G401.6 (cell line): ENCODE measurements at regions not wholly inside any gene's neighbourhood (a gene's known extent, or its start where the extent isn't known, plus 50 kb on each side); places are given as distances from the start of the nearest gene placed in this dataset.
A peak's percentile ranks its signal among the peaks of the same experiment; 100 is the strongest.
"Not testable (repeated sequence)": the region's sequence is repeated elsewhere in the genome, so short reads cannot be mapped to it uniquely, and the experiment has no call there.

Experiments
- FAIRE-seq: peaks from 2 replicates; lab custom pipeline; 2012; peaks lifted over from hg19 to GRCh38; lab: Jason Lieb, UNC

DNA sequence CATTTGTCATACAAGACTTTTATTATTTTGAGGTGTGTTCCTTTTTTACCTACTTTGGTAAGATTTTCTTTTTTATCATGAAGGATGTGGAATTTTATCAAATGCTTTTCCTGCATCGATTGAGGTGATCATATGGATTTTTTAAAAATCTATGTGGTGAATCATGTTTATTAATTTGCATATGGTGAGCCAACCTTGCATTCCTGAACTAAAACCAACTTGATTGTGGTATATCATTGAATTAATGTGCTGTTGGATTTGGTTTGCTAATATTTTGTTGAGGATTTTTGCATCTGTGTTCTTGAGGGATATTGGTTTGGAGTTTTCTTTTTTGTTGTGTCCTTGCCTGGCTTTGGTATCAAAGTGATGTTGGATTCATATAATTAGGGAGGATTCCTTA is 848.1 kb upstream of the EYS start:
- no peak for FAIRE-seq

DNA sequence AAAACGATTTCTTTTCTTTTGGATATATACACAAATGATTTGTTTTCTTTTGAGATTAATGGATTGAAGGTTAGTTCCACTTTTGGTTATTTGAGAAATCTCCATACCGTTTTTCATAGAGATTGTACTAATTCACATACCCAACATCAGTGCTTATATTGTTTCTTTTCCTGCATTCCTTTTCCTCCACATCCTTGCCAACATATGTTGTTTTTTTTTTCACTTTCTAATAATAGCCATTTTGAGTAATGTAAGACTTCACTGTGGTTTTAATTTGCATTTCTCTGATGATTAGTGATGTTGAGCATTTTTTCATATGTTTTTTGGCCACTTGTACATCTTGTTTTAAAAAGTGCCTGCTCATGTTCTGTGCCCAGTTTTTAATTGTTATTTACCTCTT is 846.4 kb upstream of the EYS start:
- no peak for FAIRE-seq

DNA sequence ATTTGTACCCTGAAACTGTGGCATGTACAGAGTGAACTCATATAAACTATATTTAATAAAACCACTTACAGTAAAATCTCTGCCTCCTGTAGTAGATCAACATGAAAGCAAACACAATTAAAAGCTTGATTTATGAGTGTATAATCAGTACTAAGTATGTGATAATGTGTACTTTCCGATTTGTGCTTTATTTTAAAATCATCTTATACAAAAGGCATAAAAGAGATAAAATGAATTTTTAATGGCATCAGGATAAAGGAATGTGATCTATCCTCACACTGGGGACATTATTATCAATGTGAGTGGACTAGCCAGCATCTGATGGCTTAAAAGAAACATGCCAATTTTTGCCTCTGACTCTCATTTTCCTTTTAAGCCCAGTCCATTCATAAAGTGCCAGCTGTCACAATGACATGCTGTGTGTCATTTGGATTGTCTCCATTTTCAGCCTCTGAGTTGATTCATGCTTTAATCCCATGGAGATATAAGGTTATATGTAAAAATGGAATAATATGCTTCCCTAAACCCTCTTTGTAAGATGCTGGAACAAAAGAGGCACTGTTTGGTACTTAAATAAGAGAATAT is 831.6 kb upstream of the EYS start:
- FAIRE-seq = no peak

DNA sequence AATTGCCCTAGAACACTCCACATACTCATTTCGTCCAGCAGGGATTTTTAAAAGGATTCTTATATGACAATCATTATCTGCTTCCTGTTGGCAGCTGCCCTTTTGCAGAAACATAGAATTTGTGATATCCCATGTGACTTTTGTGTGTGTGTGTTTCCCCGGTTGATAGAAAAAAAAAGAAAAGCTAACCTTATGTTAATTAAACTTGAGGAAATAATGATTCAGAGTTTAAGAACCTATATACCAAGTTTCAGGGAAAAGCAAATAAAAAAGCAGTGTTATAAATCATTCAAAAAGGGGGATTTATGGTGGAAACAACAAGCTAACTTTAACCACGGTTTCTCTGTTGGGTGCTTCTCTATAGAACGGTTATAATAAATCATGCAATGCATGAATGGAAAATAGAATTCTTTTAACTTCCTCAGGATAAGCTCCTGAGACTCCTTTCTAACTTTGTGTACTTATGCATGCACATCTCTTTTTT is 826.9 kb upstream of the EYS start:
- FAIRE-seq = no peak

DNA sequence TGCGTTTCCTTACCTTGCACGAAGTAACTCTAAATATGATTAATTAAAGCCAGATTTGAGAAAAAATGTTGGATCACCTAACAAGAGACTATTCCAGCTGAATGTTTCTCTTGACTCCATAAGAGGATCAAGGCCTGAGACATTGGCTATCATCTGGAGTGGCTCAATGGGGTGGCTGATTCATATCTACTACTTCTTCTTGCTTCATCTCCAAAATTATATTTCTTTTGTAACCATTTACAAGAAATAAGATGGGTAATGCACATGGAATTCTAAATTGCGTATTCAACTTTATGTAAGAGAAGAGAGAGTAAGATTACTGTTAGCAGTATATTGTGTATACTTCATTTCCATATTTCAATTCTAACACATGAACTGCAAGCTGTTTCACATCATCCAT is 819.0 kb upstream of the EYS start:
- no peak for FAIRE-seq

DNA sequence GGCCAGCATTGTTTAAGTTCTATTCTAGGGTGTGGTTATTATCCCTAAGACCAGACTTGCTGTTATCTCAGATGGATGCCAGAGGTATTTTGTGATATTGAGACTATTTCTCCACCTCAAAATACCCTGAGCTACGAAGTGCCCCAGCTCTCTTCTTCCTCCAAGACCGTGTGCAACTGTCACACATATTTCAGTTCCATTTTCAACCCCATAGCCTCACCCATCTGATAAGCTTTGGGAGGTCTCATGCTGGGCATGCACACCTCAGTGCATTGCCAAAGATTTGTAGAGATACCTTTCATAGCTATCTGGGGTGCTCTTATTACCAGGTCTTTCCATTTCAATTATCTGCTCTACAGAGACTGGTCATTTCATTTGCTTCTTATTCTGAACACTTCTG is 815.8 kb upstream of the EYS start:
- FAIRE-seq = no peak

DNA sequence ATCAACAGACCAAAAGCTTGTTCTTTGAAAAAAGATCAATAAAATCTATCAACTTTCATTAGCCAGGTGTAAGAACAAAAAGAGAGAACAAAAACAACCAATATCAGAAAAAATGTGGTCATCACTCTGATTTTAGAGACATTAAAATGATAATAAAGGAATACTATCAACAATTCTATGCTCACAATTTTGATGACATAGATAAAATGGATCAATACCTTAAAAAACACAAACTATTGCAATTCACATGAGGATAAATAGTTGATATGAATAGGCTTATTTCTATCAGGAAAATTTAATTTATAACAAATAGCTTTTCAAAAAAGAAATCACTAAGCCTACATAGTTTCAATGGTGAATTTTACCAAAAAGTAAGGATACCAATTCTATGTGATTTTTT is 809.4 kb upstream of the EYS start:
- FAIRE-seq = no peak

DNA sequence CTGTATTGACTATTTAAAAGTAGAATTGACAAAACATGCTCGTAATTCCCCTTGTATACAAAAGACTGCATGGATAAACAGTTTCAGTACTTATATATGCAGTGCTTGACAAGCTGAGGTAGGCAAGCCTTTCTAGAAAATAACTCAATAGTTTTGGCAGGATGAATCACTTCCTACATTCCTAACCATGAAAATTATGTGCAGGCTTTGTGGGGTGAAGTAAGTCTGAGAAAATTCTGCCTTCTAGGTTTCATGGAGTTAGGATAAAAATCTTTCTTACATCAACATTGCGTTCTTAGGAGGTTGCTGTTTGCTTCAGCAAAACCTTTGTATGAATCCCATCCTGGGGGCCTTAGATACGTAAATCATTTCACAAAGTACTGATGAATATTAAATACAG is 801.4 kb upstream of the EYS start:
- no peak for FAIRE-seq

DNA sequence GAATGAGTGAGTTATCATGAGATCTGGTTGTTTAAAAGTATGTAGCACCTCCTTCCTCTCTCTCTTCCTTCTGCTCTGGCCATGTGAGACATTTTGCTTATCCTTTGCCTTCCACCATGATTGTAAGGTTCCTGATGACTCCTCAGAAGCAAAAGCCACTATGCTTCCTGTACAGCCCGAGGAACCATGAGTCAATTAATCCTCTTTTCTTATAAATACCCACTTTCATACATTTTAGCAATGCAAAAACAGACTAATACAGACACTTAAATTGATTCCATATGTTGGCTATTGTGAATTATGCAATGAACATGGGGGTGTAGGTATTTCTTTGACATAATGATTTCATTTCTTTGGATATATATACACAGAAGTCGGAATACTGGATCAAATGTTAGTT is 792.8 kb upstream of the EYS start:
- FAIRE-seq = no peak

DNA sequence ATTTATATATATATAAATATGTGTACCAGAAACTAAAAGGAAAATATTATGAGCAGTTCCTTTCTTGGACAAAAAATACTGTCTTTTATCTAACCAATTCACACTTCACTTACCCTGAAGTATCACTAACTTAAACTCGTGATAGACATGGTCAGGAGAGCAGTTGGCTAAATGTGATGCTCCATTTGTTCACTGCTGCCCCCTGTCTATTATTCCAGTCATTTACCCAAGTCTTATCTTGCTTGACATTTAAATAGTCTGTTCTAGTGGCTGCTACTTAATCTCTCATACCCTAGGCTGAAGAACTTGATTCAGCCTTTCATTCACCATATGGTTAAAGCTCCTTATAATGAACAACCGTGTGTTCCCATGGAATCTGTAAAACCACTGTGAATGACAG is 789.6 kb upstream of the EYS start:
- no peak for FAIRE-seq

DNA sequence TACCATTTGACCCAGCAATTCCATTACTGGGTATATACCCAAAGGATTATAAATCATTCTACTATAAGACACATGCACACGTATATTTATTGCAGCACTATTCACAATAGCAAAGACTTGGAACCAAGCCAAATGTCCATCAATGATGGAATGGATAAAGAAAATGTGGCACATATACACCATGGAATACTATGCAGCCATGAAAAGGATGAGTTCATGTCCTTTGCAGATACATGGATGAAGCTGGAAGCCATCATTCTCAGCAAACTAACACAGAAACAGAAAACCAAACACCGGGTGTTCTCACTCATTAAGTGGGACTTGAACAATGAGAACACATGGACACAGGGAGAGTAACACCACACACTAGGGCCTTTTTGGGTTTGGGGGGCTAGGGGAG is 787.6 kb upstream of the EYS start:
- FAIRE-seq = not testable (repeated sequence)

DNA sequence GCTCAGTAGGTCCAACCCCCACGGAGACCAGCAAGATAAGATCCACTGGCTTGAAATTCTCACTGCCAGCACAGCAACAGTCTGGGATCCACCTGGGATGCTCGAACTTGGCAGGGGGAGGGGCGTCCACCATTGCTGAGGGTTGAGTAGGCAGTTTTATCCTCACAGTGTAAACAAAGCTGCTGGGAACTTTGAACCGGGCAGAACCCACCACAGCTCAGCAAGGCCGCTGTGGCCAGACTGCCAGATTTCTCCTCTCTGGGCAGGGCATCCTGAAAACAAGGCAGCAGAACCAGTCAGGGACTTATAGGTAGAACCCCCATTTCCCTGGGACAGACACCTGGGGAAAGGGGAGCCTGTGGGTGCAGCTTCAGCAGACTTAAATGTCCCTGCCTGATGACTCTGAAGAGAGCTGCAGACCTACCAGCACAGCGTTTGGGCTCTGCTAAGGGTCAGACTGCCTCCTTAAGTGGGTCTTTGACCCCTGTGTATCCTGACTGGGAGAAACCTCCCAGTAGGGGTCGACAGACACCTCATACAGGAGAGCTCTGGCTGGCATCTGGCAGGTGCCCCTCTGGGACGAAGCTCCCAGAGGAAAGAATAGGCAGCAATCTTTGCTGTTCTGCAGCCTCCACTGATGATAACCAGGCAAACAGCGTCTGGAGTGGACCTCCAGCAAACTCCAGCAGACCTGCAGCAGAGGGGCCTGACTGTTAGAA is 782.4 kb upstream of the EYS start:
- no peak for FAIRE-seq

DNA sequence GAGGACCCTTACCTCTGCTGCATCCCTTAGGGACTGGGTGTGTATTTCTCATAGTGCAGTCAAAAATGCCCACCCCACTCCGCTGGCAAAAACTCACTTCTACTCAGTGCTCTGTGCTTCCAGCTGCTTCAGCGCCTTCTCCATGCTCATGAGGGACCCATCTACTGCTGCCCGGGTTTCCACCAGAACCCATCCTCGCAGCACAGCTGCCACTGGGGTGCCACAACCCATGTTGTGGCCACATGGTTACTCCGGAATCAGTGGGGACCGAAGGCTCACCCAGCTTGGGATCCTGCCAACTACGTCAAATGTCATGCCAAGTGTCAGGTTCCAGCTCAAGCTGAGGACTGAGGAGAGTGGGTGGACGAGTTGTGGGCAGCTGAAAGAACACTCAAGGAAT is 774.2 kb upstream of the EYS start:
- no peak for FAIRE-seq

DNA sequence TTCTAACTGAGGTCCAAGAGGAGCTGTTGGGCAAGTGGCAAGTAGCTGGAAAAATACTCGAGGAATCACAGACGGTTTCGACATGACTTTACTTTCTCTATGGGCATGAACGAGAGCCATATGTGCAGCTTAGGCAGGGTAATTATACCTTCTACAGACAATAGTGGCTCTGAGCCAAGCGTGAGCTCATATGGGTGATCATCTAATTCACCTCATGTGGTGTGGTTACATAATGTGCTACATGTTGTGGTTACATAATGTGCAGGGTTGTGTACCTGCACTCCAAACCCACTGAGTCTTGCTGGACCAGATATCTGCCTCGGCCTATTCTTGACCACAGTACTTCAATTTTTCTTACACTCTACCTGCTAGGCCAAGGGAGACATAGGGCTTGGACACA is 771.7 kb upstream of the EYS start:
- FAIRE-seq = no peak

DNA sequence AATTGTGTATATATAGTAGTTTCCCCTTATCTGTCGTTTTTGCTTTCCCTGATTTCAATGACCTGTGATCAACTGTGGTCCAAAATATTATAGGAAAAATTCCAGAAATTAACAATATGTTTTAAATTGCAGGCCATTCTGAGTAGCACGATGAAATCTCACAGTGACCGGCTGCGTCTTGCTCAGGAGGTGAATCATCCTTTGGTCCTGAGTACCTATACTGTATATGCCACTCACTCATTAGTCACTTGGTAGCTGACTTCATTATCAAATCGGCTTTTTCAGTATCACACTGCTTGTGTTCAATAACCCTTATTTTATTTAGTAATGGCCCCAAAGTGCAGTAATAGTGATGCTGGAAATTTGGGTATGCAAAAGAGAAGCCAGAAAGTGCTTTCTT is 728.3 kb upstream of the EYS start:
- FAIRE-seq = no peak

DNA sequence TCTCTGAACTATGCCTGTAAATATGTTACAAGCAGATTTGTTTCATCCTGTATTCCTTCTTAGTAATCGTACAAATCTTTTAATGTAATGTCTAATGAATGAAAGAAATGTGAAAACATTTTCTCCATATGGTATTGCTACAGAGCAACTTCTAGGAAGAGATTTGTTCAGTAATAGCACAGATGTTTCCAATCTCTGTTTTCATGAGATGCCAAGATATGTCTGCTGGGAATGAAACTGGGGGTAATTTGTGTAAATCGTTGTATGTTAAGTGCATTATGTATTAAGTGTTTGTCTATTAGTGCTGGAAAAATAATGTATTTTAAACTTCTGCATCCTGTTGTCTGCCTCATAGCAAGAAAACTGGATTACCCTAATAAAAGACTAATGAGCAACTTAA is 722.2 kb upstream of the EYS start:
- no peak for FAIRE-seq

DNA sequence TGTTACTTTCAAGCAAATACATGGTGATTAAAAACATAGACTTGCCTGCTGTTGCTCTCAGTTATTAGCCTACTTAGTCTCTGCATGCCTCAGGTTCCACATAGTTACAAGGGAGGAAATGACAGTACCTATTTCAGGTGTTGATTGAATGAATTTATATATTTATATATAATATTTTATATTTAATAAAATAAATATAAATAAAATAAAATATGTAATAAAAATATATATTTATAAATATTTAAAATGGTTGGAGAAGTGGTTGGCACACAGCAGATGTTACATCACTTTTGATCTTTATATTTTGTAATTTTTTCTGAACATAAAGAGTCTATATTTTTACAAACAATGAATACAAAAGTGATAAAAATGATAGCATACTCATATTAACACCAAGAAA is 716.0 kb upstream of the EYS start:
- FAIRE-seq = peak; percentile 30

DNA sequence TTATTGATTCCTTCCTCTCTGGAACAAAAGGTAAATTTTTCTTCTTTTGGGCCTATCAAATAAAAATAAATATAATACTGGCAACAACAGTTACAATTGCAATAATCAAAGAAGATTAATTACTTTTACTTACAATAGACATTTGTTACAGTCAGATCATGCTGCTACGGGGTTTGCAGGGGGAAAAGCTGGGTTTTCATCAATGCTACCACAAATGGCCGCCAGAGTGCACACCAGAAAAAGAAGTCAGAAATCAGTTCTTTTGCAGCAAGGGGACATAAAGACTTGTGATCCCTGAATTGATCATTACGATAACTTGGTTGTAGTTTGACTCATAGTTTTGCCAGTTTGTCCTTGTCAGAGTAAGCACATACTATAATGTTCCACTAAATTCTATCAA is 714.5 kb upstream of the EYS start:
- FAIRE-seq = no peak

DNA sequence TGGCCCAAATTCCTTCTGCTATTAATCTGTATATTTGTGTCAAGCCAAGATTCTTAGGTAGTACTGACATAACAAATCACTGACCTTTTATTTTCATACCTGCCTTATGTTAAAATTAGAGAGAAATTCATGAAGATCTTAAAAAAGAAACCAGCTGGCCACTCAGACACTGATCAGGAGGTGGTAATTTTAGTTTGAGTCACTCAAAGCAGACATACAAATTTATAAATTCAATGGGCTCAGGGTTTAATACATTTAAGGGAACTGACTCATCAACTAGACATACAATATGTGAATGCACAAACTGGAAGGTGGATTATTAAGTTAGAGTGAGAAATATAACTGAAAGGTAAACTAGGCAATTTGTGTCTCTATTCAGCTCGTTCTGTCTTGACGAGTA is 711.9 kb upstream of the EYS start:
- no peak for FAIRE-seq

DNA sequence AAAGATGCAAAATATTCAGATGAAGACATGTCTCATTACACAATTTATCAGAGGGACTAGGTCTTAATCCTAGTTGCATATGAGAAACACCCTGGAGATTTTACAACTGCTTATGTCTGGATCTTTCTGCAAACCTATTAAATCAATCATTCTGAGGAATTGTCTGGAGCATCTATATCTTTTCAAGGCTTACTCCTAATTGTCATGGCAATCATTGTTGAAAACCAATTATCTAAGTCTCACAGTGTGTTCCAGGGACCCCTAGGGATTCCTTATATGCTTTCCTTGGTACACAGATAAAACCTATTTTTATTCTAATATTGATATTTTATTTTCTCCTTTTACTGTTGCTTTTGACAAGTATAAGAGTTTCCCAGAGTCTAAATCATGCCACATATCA is 696.9 kb upstream of the EYS start:
- FAIRE-seq = no peak

DNA sequence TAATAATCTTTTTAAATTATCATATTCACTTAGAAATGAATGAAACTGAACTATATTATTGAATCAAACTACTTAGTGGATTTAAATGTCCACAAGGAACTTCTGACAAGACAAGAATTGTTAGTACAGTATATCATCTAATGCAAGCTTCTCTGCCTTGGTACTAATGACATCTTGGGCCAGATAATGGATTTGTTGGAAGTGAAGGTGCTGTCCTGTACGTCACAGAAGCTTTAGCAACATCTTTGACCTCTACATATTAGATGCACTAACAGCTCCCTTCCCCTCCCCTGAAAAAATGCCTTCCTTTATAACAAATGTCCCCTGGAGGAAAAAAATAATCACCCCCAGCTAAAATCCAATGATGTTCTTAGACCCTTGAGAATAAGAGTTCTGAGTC is 695.8 kb upstream of the EYS start:
- no peak for FAIRE-seq

DNA sequence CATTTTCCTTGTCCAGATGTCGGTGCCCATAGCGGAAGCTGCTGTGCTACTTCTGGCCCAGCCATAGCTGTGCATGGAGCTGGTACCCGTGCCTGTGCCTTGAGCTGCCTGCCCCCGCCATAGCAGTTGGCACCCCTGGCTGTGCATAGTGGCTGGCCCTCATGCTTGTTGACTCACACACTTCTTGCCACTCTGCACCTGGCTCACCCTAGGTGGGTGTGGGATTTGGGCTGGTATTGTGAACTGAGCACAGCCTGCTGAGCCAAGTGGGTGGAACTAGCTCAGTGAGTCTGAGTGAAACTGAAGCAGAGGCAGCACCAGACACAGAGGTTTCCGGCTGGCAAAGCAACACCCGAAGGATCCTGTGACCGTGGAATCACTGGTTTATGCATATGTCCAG is 689.5 kb upstream of the EYS start:
- no peak for FAIRE-seq

DNA sequence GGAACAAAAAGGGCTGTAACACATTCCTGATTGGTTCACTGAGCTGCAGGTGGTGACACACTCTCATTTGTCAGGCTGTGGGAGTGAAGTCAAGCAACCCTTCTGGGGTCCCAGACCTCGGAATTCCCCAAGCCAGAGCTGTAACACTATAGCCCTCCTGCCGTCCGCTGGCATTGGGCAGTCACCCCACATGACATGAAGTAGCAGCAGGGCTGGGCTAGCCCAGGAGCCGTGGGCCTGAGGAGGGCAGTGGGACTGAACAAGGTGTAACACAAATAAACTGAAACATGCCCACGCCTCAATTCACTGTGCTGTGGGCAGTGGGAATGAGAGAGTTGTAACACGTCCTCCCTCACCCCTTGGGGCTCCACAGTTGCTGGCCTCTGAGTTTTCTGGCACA is 689.1 kb upstream of the EYS start:
- FAIRE-seq = no peak

DNA sequence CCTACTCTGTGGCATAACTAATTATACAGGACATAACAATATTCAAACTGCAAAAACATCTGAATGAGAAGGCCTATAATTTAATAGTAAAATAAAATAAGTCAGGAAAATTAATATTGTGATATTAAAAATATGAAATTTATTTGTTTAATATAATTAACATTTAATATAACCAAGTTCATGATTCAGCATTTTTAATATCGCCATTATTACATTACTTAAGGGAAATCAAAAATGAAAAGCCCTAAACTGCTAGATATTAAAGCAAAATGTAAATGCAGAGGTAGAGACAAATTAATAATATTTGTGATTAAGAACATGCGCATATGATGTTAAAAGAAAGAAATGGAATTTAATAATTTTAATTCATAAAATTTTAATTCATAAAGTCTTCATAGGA is 683.4 kb upstream of the EYS start:
- no peak for FAIRE-seq

DNA sequence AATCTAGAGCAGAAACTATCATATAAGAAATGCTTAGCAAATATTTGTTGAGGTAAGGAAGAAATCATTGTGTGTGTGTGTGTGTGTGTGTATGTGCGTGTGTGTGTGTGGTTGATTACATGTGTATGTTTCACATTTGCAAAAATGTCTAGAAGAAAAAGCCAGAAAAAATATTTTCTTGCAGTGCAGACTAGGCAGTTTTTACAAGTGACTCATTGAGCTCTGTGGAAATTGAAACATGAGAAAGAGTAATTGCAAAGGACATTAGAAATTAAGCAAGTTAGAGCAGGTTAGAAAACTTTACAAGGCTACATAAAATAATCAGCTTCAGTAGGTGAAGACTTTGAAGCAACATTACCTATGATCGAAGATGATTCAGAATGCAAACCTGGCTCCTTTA is 669.0 kb upstream of the EYS start:
- no peak for FAIRE-seq
